Prostate gland (tissue), 2 donors: ENCODE measurements at regions not wholly inside any gene's neighbourhood (a gene's known extent, or its start where the extent isn't known, plus 50 kb on each side); places are given as distances from the start of the nearest gene placed in this dataset.

Experiments used
- POLR2A ChIP-seq: fragments of 450-650 bp; IDR thresholded peaks from one replicate; pipeline ENCODE4 v1.6.1; 2016; ENCODE audit warnings: antibody characterized with exemption, mild to moderate bottlenecking
- TF ChIP-seq, protein P1 (sequence below), 4 experiments: fragments of 200-600 bp in 2 of 4; fragments of 450-650 bp in 2 of 4; sonication (generic) in 2 of 4; IDR thresholded peaks; 1 replicate in 3 of 4; 2 replicates in 1 of 4; pipeline ENCODE4 v1.5.1; 2016 to 2019; ENCODE audit warnings: antibody characterized with exemption in 4 of 4, mild to moderate bottlenecking in 2 of 4, moderate library complexity in 2 of 4

DNA sequence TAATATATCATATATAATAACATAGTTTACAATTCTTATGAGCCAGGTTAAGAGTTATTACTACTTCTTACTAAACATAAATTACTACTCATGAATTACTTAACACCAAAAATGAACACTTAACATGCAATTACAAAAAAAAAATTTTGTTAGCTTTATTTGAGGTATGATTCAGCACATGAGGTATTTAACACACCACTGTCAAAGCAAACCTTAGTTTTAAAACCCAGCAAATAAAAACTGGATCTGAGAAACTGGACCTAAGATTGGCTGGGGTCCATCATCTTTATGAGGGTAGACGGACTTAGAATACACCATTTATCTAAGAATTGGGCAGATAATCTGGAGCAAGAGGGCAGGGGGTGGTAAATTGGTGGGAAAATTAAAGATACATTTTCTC lies 81.8 kb upstream of the CREB1 start:
- TF ChIP-seq, protein P1, sequence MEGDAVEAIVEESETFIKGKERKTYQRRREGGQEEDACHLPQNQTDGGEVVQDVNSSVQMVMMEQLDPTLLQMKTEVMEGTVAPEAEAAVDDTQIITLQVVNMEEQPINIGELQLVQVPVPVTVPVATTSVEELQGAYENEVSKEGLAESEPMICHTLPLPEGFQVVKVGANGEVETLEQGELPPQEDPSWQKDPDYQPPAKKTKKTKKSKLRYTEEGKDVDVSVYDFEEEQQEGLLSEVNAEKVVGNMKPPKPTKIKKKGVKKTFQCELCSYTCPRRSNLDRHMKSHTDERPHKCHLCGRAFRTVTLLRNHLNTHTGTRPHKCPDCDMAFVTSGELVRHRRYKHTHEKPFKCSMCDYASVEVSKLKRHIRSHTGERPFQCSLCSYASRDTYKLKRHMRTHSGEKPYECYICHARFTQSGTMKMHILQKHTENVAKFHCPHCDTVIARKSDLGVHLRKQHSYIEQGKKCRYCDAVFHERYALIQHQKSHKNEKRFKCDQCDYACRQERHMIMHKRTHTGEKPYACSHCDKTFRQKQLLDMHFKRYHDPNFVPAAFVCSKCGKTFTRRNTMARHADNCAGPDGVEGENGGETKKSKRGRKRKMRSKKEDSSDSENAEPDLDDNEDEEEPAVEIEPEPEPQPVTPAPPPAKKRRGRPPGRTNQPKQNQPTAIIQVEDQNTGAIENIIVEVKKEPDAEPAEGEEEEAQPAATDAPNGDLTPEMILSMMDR (IDR thresholded peaks at IDR 0.05): no peak
- no peak for TF ChIP-seq POLR2A
